ENCODE measurements at regions not wholly inside any gene's neighbourhood (a gene's known extent, or its start where the extent isn't known, plus 50 kb on each side); places are given as distances from the start of the nearest gene placed in this dataset.

GRCh38 chr16:73923951-73924350 lies 372.7 kb upstream of the PSMD7 start:
- TF ChIP-seq CTCF (IDR thresholded peaks at IDR 0.05; ENCODE audit: low read depth, low read length, poor library complexity, severe bottlenecking) (no peak), EZH2phosphoT487 (IDR thresholded peaks at IDR 0.05; ENCODE audit: borderline replicate concordance, low read length) (no peak)

All from DOHH2 (cell line).